PFSK-1 (cell line): ENCODE measurements at regions not wholly inside any gene's neighbourhood (a gene's known extent, or its start where the extent isn't known, plus 50 kb on each side); places are given as distances from the start of the nearest gene placed in this dataset.

Experiments
- FOXP2 ChIP-seq: optimal IDR thresholded peaks from 2 replicates; pipeline ENCODE3; 2011; ENCODE audit warnings: borderline replicate concordance, control low read depth, inconsistent platforms; ENCODE audit not compliant: insufficient read depth; ENCODE audit errors: extremely low read length, extremely low read depth
- POLR2AphosphoS5 ChIP-seq: IDR thresholded peaks from 2 replicates; pipeline ENCODE4 v1.6.1; 2012; ENCODE audit warnings: low read depth, mild to moderate bottlenecking, control low read depth, low read length, moderate library complexity
- SIN3A ChIP-seq: IDR thresholded peaks from 2 replicates; pipeline ENCODE4 v1.6.1; 2012; ENCODE audit warnings: mild to moderate bottlenecking, low read length, moderate library complexity, borderline replicate concordance; ENCODE audit not compliant: insufficient read depth
- TAF1 ChIP-seq: IDR thresholded peaks from 2 replicates; pipeline ENCODE4 v1.6.1; 2012; ENCODE audit warnings: low read length, control low read depth, borderline replicate concordance; ENCODE audit not compliant: insufficient read depth
- TF ChIP-seq, protein P1 (sequence below), 2 experiments: IDR thresholded peaks; 2 replicates each; pipeline versions ENCODE4 v1.6.1 to v1.8.0; 2011 to 2012; ENCODE audit warnings: low read depth in 2 of 2, low read length in 2 of 2, control low read depth in 1 of 2, inconsistent platforms in 1 of 2, mild to moderate bottlenecking in 1 of 2, moderate library complexity in 1 of 2; ENCODE audit not compliant: insufficient read depth in 1 of 2

GRCh38 chr9:89797937-89798455 lies 193.2 kb downstream of the GADD45G start:
- TF ChIP-seq SIN3A (no peak), FOXP2 (no peak), TAF1 (no peak), POLR2AphosphoS5 (no peak)
- TF ChIP-seq, protein P1, sequence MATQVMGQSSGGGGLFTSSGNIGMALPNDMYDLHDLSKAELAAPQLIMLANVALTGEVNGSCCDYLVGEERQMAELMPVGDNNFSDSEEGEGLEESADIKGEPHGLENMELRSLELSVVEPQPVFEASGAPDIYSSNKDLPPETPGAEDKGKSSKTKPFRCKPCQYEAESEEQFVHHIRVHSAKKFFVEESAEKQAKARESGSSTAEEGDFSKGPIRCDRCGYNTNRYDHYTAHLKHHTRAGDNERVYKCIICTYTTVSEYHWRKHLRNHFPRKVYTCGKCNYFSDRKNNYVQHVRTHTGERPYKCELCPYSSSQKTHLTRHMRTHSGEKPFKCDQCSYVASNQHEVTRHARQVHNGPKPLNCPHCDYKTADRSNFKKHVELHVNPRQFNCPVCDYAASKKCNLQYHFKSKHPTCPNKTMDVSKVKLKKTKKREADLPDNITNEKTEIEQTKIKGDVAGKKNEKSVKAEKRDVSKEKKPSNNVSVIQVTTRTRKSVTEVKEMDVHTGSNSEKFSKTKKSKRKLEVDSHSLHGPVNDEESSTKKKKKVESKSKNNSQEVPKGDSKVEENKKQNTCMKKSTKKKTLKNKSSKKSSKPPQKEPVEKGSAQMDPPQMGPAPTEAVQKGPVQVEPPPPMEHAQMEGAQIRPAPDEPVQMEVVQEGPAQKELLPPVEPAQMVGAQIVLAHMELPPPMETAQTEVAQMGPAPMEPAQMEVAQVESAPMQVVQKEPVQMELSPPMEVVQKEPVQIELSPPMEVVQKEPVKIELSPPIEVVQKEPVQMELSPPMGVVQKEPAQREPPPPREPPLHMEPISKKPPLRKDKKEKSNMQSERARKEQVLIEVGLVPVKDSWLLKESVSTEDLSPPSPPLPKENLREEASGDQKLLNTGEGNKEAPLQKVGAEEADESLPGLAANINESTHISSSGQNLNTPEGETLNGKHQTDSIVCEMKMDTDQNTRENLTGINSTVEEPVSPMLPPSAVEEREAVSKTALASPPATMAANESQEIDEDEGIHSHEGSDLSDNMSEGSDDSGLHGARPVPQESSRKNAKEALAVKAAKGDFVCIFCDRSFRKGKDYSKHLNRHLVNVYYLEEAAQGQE (IDR thresholded peaks at IDR 0.05; ENCODE audit: insufficient read depth in 1 of 2, low read depth in 2 of 2, low read length in 2 of 2) = no peak

- TF ChIP-seq FOXP2 = no peak
- TF ChIP-seq POLR2AphosphoS5 = no peak
- no peak for TF ChIP-seq SIN3A
- TF ChIP-seq TAF1 = no peak
- TF ChIP-seq, protein P1 (IDR thresholded peaks at IDR 0.05; ENCODE audit: insufficient read depth in 1 of 2, low read depth in 2 of 2, low read length in 2 of 2) = no peak
These were observed 193.8 kb downstream of the GADD45G start for GRCh38 chr9:89798547-89799120.

GRCh38 chr9:89799221-89799620 lies 194.4 kb downstream of the GADD45G start:
- no peak for TF ChIP-seq TAF1
- TF ChIP-seq, protein P1 (IDR thresholded peaks at IDR 0.05; ENCODE audit: insufficient read depth in 1 of 2, low read depth in 2 of 2, low read length in 2 of 2) = no peak

- TF ChIP-seq FOXP2 (no peak), TAF1 (no peak), SIN3A (no peak)
- TF ChIP-seq, protein P1 (IDR thresholded peaks at IDR 0.05; ENCODE audit: insufficient read depth in 1 of 2, low read depth in 2 of 2, low read length in 2 of 2) = no peak
These were observed 195.0 kb downstream of the GADD45G start for GRCh38 chr9:89799766-89800165.

GRCh38 chr9:89801341-89801740 lies 196.5 kb downstream of the GADD45G start:
- TF ChIP-seq FOXP2 (no peak), TAF1 (no peak), SIN3A (no peak), POLR2AphosphoS5 (no peak)
- TF ChIP-seq, protein P1 (IDR thresholded peaks at IDR 0.05; ENCODE audit: insufficient read depth in 1 of 2, low read depth in 2 of 2, low read length in 2 of 2) = no peak
